NCI-H226 (cell line): ENCODE measurements at regions not wholly inside any gene's neighbourhood (a gene's known extent, or its start where the extent isn't known, plus 50 kb on each side); places are given as distances from the start of the nearest gene placed in this dataset.
A peak's percentile ranks its signal among the peaks of the same experiment; 100 is the strongest.

Source experiments
- DNase-seq: peaks from one replicate; pipeline ENCODE4 v3.0.0-alpha.2; 2015

DNA sequence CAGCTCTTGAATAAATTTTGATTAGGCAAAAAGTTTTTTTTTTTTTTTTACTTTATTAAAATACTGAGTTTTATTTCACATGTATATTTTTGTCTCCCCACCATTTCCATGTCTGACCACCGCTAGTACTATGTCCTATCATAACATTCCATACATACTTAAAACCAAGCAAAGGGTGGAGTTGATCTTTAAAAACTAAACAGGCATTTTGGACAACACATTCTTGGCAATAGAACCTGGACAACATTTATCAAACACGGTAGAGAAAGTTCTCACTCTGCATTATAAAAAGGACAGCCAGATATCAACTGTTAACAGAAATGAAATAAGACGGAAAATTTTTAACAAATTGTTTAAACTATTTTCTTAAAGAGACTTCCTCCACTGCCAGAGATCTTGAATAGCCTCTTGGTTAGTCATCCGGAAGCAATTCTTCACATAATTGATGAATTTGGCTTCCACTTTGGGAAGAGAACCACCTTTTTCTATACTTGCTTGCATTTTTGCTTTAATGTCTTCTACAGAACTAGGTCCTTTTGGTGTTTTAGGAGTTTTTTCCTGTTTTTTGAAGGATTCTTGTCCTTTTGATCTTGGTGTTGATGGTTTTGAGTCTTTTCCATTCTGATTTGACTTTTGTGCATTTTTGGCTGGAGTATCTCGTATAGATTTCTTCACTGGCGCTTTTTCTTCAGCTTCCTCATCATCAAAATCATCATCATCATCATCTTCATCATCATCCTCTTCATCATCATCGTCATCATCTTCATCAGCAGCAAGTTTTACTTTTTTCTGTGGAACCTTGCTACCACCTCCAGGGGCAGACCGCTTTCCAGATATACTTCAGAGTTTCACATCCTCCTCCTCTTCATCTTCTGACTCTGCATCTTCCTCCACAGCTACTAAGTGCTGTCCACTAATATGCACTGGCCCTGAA lies 58.7 kb downstream of the POU5F2 start:
- DNase-seq: peak; percentile 54

DNA sequence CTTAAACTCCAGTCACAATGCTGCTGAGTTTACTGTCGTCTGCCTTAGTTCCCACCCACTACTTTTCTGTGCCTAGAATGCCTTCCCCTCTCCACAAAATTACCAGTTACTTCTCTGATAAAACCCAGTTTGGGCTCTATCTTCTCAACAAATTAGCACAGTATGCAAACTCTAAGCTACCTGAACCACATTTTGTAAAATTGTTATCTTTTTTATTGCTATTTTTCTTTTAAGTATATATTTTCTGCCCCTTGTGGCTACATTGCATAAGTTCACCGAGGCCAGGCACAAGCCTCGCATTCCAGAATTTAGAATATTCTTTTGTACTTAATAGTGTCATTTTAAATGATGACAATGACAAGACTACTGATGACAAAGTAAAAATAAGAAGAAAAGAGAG lies 60.0 kb downstream of the POU5F2 start:
- DNase-seq: no peak

DNA sequence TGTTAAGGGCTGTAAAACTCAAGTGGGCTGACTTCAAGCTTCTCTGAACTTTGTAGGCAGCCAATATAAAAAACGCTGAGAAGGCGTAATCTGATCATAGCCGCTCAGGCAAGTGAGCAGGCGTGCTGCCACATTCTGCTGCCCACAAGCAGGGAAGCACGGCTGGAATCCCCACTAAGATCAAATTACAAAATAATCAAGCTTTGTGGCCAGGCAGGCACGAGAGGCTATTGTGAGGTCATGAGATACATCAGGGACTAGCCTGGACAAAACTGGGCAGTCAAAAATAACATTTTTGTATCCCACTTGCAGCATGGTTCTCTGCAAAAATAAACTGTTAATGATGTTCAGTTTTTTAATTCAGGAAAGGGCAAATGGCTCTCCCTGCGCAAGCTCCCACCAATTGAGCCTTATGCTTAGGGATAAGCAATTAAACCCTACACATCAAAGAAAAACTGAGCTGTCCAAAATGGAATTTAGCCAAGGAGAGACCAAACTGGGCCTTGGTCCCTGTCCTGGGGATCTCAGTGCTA lies 64.0 kb downstream of the POU5F2 start:
- peak; percentile 91 for DNase-seq

DNA sequence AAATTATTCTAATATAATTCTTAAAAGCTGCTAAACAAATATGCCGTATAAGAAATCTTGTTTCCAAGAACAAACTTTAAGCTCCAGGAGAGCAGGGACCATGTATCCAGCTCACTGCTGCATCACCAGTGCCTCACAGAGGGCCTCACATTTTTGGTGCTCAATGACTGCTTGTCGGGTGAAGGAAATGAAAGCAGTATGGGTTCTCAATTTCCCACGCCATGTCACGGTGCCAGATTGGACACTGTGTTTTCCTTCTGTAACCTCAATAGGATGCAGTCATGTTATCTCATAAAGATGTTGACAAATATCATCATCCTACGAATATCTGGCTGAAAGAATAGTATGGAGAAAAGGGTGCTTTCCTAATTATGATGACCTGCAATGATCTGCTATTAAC lies 64.7 kb downstream of the POU5F2 start:
- DNase-seq: no peak

DNA sequence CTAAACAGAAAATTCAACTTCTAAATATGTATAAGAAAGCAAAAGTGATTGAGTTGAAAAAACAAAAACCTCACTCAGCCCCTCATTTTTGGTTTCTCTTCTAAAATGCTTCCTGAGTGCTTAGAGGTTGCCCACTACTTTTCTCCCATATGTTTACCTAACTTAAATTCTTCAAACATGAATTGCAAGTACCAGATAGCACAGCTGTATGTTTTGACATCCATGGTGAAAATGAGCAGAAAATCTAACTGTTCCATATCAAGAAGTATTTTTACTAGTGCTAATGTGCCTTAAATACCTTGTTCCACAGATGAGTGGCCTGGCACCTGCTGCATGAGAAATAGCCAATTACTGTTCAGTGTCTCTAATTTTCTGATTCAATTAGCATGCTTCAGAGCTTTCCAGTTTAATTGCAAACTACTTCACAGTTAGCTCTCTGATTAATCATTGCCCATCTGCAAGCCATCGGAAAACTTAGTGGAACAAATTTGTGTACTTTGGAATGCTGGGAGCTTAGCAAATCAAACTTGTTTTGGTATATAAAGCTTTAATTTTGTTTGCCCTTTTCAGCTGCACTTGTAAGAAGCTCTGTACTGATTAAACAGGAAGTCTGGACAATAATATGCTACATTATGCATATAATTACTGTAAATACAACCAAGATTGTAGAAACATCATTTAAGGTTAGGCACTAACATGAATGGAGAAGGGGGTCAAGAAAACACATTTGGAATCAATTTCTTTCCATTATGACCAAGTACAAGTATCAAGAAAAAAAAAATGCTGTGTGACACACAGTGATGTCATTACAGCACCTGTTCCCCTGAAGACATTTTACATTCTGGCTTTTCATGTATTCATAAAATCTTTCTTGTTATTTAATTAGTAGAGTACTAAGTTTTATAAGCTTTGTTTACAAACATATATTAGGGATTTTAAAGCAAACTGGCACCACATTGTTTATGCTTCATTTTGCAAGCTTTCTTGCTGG lies 65.6 kb downstream of the POU5F2 start:
- DNase-seq: no peak

DNA sequence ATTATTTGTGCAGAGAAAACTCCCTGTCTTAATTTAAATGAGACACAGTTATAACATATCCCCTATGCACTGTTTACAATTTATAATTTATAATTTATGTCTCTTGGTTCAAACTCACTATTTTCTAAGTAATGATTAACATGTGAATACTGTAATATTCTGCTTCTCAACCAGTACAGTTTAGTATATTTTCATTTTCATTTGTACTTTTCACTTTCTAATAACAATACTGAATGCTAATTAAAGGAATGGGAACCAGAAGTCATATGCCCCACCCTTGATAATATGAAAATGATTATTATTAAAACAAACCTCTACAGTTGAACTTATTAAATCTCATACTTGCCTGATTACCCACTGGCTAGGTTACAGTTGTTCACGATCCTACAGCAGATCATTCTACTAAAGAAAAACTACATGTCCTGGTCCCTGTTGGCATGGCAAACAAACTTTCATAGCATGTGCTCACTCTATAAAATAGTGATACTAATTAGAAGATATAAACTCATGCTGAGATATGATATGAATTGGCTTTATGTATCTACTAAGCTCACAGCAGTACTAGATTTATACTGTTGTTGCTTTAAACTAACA lies 66.4 kb downstream of the POU5F2 start:
- DNase-seq: no peak

DNA sequence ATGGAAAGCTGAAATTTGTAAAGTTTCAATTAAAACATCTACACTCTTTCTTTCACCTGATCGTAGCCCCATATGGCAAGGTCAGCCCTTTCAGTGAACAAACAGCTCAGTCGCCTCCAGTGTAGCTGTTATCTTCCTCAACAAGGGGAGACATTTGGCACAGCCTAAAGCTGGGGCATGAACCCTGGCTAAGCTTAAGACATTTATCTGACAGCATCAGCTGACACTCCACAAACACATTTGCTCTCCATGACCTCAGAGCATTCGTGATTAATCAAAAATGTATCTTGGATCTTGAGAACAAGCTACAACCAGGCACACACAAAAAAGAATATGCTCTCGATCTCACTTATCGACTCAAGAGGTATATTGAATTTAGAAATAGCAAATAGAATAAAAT lies 67.3 kb downstream of the POU5F2 start:
- no peak for DNase-seq

DNA sequence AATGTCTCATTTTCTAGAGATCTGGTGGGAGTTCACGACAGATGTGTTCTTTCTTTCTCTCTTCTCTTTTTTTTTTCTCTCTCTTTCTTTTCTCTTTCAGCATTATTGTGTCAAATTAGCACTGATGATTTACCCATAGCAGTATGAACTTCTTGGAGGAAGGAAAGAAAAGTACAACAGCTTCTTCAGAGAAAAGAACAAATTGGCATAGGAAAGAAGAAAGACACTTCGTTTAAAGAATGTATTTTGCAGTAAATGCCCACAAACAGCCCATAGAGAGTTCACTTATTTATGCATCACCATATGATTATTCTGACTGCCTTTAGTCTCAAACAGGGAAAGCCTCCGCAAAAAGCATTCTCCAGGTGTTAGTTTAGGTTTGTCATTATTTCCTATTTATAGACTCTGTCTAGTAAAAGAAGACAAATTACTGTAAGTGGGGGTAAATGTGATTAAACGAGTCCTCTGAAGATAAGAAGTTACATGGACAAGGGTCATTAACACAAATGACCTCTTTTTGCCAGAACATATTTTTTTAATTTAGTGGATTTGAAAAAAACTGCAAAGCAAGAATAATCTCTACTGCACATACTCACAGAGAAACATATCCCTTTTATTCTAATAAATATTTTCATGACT lies 68.0 kb downstream of the POU5F2 start:
- no peak for DNase-seq

DNA sequence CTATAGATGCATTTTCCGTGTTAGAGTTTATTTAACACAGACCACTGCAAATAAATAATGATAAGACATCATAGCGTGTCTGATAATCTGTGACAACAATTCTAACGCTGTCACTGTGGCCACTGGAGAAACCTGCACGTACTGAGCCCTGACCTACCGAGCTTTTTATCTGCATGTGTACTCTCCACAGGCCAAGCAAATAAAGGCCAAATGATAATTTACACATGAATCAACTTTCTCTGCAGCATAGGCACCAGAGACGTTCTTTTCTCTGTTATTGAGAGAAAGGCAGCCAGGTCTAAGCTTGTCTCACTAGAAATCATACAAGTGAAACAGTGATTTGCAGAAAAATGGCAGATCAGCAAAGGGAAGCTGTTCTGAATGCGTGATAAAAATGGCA lies 75.8 kb downstream of the POU5F2 start:
- DNase-seq: no peak

DNA sequence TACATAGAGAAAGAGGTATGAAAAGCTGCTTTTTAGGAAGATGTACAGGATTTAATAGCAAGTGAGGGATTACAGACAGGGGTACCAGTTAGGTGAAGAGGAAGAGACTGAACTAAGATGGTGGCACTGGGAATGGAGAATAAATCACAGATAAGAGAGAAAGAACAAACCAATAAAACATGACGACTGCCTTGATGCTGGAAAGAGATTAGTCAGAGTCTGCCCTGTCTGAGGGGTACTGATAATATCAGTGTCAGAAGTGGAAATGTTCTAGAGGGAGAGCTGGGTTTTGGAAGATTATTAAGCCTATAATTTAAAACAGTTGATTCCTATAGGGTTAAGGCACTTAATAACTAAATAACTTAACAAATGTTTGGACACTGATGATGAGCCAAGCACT lies 77.7 kb downstream of the NR2F1 start:
- DNase-seq: no peak

DNA sequence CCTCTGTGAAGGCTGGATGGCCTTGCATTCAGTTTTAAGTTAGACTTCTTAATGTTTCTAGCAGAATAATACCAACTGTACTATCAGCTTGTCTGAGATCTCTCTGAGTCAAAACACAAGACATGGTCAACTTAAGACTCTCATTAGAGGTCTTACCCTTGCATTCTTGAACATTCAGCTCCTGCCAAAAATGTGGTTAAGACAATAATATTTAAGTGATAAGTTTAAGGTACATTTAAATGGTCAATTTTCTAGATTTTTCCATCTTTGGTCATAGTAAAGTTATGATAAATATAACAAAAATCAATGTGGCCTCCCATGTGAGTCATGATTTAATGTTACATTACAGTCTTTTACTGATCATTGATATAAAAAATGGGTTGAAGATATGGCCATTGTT lies 75.0 kb downstream of the NR2F1 start:
- DNase-seq: no peak

DNA sequence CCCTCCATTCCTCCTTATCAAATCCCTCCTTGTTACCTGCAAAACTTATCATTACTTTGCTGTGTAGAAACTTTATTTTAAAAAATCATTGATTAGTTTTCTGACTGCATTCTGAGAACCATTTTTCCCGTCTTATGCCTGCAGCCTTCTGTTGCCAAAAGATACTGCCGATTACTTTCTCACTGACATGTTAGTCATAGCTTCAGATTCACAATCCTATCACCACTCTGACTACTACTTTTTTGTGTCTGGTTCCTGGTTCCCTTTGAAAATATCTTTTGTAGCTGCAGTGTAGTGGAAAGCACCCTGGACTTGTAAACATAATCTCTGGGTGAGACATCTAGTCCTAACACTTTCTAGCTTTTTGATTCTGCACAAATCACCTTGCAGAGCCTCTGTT lies 71.7 kb downstream of the NR2F1 start:
- no peak for DNase-seq

DNA sequence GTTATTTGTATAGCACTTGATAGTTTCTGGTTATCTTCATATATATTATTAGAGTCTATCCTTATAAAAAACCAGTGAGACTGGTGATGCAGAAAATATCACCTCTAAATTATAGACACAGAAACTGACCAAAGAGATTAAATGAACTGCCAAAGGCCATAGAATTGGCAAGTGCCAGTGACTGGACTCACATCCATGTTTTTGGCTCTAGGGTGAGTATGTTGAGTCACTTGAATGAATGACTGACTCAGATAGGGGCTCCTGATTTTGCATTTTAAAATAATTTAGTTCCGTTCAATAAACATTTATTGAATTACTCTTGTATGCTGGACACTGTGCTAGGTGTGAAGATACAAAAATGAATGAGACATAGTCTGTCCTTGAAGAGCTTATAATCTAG lies 70.7 kb downstream of the NR2F1 start:
- no peak for DNase-seq

DNA sequence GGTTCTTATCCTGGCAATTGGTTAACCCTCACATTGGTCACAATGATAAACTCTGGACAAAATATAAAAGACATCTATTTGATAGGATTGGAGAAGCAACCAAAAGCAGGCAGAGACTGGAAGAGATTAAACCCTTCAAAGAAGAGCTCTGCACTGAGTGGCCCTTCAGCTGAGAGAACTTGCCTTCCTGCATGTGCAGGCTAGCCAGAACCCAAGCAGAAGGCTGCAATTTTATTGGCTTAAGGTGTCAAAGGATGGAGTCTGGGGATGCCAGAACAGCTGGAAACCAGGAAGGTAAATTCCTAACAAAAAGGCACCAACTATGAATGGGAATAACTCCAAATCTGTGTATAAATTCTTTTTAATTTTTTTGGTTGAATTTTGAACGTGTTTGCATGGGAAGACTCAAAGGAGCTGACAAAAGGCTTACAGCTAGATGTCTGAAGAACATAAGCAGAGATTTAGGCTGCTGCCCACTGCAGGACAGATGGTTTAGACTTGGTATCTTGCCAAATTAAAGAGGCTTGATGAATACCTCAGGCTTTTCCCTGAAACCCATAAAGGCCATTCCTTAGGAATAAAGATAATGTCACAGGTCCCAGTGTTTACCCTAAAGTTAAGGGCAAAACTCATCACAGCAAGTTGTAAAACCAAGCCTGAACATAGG lies 66.3 kb downstream of the NR2F1 start:
- DNase-seq: no peak

DNA sequence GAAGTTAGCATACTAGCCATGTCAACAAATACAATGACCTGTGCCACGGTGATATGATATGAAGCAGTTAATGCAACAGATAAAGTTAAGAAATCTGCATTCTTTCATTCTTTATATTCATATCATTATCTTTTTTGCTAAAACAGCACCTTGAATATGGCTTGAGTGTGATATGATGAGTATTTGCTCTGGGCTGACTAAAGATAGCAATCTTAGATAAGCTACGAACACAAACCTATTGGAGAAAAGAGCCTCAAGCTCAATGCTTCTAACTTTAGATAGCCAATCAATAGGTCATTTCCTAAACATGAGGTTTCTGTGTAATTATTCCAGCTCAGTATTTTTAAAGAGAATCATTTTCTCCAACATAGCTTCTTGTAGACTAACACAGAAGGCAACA lies 61.7 kb downstream of the NR2F1 start:
- no peak for DNase-seq
